ENCODE measurements at regions not wholly inside any gene's neighbourhood (a gene's known extent, or its start where the extent isn't known, plus 50 kb on each side); places are given as distances from the start of the nearest gene placed in this dataset.

DNA sequence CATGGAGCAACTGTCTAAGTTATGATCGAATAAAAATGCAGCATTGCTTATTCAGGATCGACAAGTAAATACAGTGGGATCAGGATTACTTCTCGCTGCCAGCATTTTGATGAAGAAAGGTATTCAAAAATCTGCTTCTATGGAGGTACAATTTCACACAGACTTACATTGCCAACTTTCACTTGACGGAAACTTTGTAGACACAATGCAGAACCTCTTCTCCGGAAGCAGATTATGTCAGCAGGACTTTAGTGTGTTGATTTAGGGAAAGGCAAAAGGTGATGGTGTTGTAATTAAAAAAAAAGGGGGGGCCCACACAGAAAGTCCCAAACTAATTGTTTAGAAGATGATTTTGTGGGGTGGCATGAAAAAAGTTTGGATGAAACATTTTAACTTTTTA lies 462.4 kb upstream of the KLF6 start (continued):
- TF ChIP-seq ARHGAP35 (IDR thresholded peaks at IDR 0.05; ENCODE audit: partially characterized antibody), result no peak
- no peak for TF ChIP-seq CREBBP (IDR thresholded peaks at IDR 0.05; ENCODE audit: low read depth, low read length)
- TF ChIP-seq MAFF (IDR thresholded peaks at IDR 0.05; ENCODE audit: low read length), result no peak
- no peak for TF ChIP-seq RBM17 (IDR thresholded peaks at IDR 0.05; ENCODE audit: borderline replicate concordance, low read depth, low read length)
- TF ChIP-seq, protein P1, sequence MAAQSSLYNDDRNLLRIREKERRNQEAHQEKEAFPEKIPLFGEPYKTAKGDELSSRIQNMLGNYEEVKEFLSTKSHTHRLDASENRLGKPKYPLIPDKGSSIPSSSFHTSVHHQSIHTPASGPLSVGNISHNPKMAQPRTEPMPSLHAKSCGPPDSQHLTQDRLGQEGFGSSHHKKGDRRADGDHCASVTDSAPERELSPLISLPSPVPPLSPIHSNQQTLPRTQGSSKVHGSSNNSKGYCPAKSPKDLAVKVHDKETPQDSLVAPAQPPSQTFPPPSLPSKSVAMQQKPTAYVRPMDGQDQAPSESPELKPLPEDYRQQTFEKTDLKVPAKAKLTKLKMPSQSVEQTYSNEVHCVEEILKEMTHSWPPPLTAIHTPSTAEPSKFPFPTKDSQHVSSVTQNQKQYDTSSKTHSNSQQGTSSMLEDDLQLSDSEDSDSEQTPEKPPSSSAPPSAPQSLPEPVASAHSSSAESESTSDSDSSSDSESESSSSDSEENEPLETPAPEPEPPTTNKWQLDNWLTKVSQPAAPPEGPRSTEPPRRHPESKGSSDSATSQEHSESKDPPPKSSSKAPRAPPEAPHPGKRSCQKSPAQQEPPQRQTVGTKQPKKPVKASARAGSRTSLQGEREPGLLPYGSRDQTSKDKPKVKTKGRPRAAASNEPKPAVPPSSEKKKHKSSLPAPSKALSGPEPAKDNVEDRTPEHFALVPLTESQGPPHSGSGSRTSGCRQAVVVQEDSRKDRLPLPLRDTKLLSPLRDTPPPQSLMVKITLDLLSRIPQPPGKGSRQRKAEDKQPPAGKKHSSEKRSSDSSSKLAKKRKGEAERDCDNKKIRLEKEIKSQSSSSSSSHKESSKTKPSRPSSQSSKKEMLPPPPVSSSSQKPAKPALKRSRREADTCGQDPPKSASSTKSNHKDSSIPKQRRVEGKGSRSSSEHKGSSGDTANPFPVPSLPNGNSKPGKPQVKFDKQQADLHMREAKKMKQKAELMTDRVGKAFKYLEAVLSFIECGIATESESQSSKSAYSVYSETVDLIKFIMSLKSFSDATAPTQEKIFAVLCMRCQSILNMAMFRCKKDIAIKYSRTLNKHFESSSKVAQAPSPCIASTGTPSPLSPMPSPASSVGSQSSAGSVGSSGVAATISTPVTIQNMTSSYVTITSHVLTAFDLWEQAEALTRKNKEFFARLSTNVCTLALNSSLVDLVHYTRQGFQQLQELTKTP (IDR thresholded peaks at IDR 0.05; ENCODE audit: low read depth in 1 of 2, partially characterized antibody in 2 of 2), result no peak
- TF ChIP-seq NR2C1 (IDR thresholded peaks at IDR 0.05), result no peak
- TF ChIP-seq NR2C1 (tag; IDR thresholded peaks at IDR 0.05), result no peak
- TF ChIP-seq, protein P2, sequence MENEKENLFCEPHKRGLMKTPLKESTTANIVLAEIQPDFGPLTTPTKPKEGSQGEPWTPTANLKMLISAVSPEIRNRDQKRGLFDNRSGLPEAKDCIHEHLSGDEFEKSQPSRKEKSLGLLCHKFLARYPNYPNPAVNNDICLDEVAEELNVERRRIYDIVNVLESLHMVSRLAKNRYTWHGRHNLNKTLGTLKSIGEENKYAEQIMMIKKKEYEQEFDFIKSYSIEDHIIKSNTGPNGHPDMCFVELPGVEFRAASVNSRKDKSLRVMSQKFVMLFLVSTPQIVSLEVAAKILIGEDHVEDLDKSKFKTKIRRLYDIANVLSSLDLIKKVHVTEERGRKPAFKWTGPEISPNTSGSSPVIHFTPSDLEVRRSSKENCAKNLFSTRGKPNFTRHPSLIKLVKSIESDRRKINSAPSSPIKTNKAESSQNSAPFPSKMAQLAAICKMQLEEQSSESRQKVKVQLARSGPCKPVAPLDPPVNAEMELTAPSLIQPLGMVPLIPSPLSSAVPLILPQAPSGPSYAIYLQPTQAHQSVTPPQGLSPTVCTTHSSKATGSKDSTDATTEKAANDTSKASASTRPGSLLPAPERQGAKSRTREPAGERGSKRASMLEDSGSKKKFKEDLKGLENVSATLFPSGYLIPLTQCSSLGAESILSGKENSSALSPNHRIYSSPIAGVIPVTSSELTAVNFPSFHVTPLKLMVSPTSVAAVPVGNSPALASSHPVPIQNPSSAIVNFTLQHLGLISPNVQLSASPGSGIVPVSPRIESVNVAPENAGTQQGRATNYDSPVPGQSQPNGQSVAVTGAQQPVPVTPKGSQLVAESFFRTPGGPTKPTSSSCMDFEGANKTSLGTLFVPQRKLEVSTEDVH (IDR thresholded peaks at IDR 0.05; ENCODE audit: low read depth, partially characterized antibody), result no peak
- TF ChIP-seq, protein P3, sequence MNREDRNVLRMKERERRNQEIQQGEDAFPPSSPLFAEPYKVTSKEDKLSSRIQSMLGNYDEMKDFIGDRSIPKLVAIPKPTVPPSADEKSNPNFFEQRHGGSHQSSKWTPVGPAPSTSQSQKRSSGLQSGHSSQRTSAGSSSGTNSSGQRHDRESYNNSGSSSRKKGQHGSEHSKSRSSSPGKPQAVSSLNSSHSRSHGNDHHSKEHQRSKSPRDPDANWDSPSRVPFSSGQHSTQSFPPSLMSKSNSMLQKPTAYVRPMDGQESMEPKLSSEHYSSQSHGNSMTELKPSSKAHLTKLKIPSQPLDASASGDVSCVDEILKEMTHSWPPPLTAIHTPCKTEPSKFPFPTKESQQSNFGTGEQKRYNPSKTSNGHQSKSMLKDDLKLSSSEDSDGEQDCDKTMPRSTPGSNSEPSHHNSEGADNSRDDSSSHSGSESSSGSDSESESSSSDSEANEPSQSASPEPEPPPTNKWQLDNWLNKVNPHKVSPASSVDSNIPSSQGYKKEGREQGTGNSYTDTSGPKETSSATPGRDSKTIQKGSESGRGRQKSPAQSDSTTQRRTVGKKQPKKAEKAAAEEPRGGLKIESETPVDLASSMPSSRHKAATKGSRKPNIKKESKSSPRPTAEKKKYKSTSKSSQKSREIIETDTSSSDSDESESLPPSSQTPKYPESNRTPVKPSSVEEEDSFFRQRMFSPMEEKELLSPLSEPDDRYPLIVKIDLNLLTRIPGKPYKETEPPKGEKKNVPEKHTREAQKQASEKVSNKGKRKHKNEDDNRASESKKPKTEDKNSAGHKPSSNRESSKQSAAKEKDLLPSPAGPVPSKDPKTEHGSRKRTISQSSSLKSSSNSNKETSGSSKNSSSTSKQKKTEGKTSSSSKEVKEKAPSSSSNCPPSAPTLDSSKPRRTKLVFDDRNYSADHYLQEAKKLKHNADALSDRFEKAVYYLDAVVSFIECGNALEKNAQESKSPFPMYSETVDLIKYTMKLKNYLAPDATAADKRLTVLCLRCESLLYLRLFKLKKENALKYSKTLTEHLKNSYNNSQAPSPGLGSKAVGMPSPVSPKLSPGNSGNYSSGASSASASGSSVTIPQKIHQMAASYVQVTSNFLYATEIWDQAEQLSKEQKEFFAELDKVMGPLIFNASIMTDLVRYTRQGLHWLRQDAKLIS (CRISPR knock-in tag; IDR thresholded peaks at IDR 0.05), result no peak

Data from K562 (cell line).